NCI-H69 (cell line): ENCODE measurements at regions not wholly inside any gene's neighbourhood (a gene's known extent, or its start where the extent isn't known, plus 50 kb on each side); places are given as distances from the start of the nearest gene placed in this dataset.

Source experiments
- DNase-seq: peaks from one replicate; lab custom pipeline; 2025; lab: John Stamatoyannopoulos, UW

- peak; percentile 20 for DNase-seq
Observed at GRCh38 chr4:147312376-147313046, 168.4 kb upstream of the EDNRA start.

DNA sequence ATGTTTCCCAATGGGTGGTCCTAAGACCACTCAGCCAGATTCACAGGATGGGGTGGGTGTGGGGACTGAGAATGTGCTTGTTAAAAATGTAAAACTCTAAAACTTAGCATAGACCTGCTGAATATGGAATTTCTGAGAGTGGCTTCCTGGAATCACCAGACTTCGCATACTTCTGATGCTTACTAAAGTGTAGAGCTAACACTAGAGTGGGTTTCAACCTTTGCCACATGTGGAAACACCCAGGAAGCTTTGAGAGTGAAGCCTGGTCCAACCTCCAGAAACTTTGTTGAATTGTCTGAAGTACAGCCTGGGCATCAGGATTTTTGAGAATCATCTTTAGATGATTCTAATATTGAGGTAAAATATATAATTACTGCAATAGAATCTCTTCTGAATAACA is 167.8 kb upstream of the EDNRA start:
- DNase-seq: no peak

DNA sequence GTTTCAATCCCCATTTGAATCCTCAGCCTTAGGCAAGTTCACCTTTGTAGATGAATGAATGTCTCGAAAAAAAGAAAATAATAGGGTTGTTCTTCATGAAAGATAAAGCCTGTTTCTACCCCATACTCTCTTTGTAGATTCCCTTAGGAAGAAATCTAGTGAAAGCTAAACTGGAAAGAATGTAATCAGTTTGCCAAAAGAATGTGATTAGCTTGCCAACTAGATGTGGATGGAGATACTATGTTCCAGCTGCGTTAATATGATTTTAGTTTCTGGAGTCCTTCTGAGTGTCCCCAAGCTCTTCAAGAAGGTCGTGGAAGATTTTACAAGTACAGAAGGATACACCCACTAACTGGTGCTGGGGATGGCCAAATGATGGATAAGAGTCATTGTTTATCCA is 162.3 kb upstream of the EDNRA start:
- no peak for DNase-seq

- no peak for DNase-seq
Observed at GRCh38 chr4:147325571-147325981, 155.3 kb upstream of the EDNRA start.

DNA sequence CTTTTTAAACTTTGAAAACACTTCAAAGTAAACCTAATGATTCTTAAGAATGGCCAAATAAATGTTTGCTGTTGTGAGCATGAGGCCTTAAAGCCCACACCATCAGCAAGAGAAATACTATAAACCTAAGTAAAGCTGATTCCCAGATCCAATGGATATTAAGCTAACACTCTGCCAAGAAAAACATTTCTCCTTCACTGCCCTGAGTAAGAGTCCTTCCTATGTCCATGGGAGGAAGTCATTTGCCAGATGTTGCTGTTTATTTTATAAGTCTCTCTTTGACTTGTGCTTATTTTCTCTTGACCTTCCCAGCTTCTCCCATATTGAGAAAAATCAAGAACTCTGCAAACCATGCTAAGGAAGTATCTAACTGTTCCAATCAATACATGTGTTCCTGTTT is 154.3 kb upstream of the EDNRA start:
- no peak for DNase-seq

DNA sequence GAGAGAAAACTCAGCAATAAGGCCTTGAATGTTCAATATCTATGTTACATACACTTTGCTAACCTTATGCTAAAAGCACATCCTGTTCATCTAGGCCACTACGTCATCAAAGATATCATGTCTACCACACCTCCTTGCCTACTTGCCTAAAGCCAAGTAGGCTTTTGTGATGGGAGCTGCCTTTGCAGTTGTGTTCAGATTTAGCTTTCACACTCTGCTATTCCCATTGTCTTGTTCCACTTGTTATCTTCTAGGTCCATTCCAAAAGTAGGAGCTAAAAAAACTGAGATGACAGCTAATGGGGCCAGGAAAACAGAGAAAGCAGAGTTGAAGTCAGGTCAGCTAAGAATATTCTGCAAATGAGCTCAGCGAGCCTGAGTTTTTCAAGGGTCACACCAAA is 153.6 kb upstream of the EDNRA start:
- DNase-seq: no peak

- DNase-seq: no peak
Observed at GRCh38 chr4:147328189-147328588, 152.7 kb upstream of the EDNRA start.

DNA sequence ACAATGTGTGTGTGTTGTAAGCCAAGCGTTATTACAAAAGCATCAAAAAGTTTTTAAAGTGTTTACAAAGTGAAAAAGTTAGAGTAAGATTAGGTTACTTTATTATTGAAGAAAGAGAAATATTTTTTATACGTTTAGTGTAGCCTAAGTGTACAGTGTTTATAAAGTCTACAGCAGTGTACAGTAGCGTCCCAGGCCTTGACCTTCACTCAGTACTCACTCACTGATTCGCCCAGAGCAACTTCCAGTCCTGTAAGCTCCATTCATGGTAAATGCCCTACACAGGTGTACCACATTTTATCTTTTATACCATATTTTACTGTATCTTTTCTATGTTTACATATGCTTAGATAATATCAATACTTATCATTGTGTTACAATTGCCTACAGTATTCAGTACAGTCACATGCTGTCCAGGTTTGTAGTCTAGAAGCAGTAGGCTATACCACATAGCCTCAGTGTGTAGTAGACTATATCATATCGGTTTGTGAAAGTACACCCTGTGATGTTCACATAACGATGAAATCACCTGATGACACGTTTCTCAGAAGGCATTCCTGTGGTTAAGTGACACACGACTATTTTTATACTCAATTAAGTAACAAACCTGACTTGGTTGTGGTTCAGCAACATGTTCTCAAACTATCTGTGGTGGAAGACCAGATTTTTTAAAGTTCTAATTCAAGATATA is 152.0 kb upstream of the EDNRA start:
- DNase-seq: no peak

DNA sequence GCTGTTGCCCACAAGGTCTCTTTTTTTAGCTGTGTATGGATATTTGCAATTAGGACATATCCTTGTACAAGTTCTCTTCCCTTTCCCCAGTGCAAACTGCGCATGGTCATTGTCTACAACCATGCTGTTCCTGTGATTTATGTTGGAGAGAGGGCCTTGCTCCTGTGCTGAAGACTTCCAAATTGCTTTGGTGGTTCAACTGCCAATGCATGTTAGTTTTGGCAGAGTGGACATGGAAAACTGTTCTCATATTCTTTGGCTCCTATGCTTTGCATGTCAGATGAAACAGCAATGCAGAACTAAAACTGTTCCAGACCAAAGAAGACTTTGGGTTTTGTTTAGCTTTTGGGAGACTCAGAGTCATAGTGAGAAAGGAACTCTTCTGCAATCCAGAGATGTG is 148.8 kb upstream of the EDNRA start:
- no peak for DNase-seq

DNA sequence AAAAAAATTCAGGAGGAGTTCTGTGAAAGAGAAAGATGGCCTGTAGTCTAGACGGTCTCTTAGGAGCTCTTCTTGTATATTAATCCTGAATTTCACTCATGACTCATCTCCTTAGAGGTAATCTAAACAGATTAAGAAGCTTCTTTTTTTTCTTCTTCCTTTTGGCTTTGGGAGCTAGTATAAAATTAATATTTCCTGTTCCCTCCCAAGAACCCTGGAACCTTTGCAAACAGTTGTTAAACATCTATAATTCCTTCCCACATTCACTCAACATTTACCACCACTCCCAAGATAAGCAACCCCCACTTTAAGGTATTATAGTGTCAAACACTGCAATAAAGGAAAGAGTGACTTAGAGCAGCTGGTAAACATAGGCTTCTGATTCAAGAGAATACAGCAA is 146.4 kb upstream of the EDNRA start:
- no peak for DNase-seq

GRCh38 chr4:147335183-147335582 is 145.7 kb upstream of the EDNRA start:
- DNase-seq: no peak

- DNase-seq: no peak
Observed at GRCh38 chr4:147336252-147336651, 144.6 kb upstream of the EDNRA start.

GRCh38 chr4:147339100-147339499 is 141.8 kb upstream of the EDNRA start:
- DNase-seq: no peak

DNA sequence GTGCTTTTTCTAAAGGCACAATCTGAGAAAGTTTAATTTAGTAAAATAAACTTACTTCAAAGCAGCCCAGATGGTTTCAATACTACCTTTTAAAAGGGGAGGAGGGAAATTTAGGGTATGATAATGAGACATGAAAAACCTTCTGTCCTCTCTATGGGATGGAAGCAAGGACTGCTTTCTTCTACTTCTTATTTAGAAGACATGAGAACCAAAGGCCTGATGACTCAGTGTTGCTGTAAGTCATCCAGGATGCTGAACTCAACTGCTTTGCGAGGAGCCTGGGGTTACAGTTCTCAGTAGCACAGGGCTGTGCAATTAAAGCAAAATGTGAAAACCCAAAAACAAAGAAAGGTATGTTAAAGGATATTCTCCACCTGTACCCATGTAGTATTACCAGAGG is 140.8 kb upstream of the EDNRA start:
- no peak for DNase-seq

DNA sequence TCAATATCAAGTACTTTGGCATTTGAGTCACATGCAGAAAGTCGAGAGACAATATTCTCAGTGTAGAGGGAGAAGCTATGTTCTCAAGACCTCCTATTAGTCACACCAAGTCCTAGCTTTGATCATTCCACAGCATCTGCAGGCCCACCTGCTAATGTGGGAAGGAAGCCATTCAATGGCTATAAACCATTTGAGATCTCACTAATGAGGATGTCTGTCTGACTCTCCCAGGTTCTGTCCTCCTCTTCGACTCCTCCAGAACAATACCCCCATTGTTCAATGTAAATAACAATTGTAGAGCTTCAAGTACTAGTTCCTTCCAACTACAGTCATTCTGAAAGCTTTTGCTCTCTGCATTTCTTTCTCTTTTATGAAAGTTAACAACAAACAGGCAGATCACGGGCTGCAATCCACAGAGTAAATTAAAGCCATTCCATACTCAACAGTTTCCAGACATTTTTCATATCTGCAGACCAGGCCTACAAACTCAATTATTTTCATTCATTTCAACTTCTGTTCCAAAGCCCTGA is 140.2 kb upstream of the EDNRA start:
- DNase-seq: no peak

- no peak for DNase-seq
Observed at GRCh38 chr4:147343692-147344091, 137.2 kb upstream of the EDNRA start.

DNA sequence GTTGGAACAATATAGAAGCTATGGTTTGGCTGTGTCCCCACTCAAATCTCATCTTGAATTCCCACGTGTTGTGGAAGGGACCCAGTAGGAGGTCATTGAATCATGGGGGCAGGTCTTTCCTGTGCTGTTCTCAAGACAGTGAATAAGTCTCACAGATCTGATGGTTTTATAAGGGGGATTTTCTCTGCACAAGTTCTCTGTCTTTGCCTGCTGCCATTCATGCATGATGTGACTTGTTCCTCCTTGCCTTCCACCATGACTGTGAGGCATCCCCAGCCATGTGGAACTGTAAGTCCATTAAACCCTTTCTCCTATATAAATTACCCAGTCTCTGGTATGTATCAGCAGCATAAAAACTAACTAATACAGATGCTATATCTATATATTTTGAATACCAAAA is 135.2 kb upstream of the EDNRA start:
- DNase-seq: no peak

DNA sequence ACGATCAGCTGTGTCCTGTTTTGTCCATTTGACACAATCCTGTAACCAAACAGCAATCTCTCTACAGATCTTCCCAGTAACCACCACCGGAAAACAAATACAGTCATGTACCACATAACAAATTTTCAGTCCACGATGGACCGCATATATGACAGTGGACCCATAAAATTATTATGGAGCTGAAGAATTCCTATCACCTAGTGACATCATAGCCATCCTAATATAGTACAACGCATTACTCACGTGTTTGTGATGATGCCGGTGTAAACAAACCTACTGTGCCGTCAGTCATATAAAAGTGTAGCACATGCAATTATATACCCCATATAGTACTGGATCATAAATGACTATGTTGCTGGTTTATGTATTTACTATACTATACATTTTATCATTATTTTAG is 133.7 kb upstream of the EDNRA start:
- no peak for DNase-seq

- no peak for DNase-seq
Observed at GRCh38 chr4:147349193-147349592, 131.7 kb upstream of the EDNRA start.

DNA sequence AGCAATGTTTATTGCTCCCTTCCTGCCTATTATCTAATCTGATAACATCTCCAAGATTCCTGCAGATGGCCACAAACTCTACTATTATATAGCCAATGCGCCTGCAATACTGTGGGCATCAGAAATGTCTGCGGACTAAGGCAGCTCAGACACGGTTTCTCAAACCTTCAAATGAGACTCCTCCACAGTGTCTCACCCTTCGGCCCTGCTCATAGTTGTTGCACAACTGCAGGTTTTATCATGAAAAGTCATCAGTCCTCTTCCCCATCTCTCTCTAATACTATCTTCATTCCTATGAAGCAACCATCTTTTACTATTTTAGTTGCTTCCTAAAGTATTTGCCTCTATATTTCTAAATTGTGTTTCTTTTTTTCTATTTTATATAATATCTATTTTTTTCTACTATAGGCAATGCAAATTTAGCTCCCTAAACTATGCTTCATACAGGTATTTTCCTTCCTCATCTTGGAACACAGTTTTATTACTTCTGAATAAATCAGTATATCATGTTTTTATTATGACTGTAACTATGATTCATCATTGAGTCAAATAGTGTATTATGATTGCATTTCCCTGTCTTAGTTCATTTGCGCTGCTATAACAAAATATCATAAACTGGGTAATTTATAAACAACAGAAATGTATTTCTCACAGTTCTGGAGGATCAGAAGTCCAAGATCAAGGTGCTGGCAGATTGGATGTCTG is 129.7 kb upstream of the EDNRA start:
- no peak for DNase-seq

DNA sequence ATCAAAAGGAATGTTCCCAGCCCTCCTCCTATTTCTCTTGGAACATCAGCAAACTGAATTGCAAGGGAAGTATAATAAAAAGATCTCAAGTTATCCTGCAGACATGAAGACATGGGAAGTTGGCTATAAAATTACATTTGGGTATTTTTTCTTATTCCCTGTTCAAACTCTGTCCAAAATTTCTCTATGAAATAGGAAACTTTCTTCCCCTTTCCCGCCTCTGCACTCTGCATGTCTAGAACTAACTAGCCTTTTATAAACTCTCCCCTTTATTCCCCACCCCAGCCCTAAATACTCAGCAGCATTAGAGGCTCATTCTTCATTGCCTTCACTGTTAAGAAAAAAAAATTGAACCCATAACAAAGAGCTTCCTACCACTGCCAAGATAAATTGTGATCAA is 126.7 kb upstream of the EDNRA start:
- no peak for DNase-seq

- DNase-seq: no peak
Observed at GRCh38 chr4:147355032-147355656, 125.8 kb upstream of the EDNRA start.

- DNase-seq: no peak
Observed at GRCh38 chr4:147355847-147356246, 125.0 kb upstream of the EDNRA start.
